Upper lobe of left lung (tissue), 4 donors: ENCODE measurements at regions not wholly inside any gene's neighbourhood (a gene's known extent, or its start where the extent isn't known, plus 50 kb on each side); places are given as distances from the start of the nearest gene placed in this dataset.

Experiments
- CTCF ChIP-seq, 6 experiments: fragments of 450-650 bp in 4 of 6; fragments of 200-600 bp in 2 of 6; sonication (generic) in 2 of 6; IDR thresholded peaks; one replicate each; pipeline ENCODE4 v1.5.1; 2016 to 2019; ENCODE audit warnings: antibody characterized with exemption in 6 of 6
- POLR2A ChIP-seq, 4 donors: fragments of 450-650 bp; IDR thresholded peaks; one replicate each; pipeline ENCODE4 v1.5.1; 2016 to 2017; ENCODE audit warnings: antibody characterized with exemption in 4 of 4, mild to moderate bottlenecking in 2 of 4

- no peak for TF ChIP-seq POLR2A (IDR thresholded peaks at IDR 0.05)
- no peak for TF ChIP-seq CTCF (IDR thresholded peaks at IDR 0.05)
Observed at GRCh38 chr6:164243949-164244348, 829.4 kb downstream of the QKI start.
